ENCODE measurements at regions not wholly inside any gene's neighbourhood (a gene's known extent, or its start where the extent isn't known, plus 50 kb on each side); places are given as distances from the start of the nearest gene placed in this dataset.
"Not testable (repeated sequence)": the region's sequence is repeated elsewhere in the genome, so short reads cannot be mapped to it uniquely, and the experiment has no call there.

- no peak for DNase-seq
Measured at GRCh38 chr7:156590212-156590611, 50.4 kb upstream of the RNF32 start.

GRCh38 chr7:156589808-156590207 lies 50.8 kb upstream of the RNF32 start:
- DNase-seq = no peak

- DNase-seq = no peak
Measured at GRCh38 chr7:156585926-156586325, 54.6 kb upstream of the RNF32 start.

DNA sequence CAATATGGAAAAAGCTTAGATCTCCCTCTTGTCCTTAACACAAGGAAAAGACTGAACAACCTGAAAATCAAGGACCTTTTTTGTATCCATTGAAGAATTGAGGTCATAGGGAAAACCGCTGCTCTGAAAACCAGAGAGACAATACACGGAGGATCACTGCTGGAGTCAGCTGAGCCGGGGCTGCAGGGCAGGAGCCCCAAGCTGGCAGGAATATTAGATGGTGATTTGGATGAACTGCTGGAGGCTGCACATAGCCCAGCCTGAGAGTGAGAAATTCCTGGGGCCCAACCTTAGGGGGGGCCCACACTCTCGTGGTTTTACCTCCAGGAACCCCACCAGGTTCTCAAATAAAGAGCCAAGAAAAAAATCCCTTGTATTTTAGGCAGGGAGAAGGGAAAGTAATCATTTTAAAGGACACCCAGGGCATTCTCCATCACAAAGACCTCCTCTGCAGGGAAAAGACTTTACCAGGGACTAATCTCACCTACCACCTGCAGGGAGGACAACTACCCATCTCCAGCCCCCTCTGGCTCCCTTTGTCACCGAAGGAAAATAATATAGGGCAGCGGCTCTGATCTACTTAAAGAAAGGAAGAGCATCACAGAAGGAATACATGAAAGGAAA lies 55.4 kb upstream of the RNF32 start:
- no peak for DNase-seq

DNA sequence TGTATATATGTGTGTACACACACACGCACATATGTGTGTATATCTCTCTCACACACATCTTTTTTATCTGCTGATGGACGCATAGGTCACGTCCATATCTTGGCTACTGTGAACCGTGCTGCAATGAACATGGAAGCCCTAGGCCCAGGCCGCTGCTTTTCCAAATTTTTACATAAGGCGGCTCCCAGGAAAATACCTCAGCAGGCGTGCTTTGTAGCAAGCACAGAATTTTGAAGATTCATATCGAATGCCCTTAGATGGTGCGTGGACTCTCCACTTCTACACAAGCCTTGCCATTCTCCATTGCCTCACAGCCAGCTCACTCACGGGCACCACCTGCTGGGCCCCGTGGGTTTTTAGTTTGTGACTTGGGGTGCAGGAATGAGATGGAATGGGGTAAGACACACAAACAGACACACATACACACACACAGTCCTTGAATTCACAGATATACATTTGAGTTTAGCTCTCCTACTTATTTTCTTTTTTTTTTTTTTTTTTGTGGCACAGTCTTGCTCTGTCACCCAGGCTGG lies 57.9 kb upstream of the RNF32 start:
- DNase-seq = no peak

GRCh38 chr7:156580036-156580435 lies 60.5 kb upstream of the RNF32 start:
- DNase-seq = no peak

DNA sequence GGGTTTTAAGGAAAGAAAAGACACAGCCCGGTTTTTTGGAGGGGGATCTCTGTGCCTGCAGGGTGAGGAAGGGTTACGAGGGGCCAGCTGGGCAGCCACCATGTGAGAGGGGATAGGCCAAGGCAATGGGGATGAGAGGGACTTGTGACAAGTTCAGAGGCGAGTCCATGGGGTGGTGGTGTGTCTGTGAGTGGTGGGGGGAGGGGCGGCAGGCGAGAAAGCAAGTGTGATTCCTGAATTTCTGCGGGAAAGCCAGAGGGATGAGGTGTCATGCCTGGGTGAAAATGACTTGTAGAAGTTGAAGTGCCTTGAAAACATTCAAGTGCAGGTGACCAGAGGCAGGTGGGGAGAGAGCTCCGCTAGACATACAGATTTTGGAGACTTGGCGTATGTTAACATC lies 61.0 kb upstream of the RNF32 start:
- no peak for DNase-seq

GRCh38 chr7:156578978-156579430 lies 61.6 kb upstream of the RNF32 start:
- DNase-seq = no peak

DNA sequence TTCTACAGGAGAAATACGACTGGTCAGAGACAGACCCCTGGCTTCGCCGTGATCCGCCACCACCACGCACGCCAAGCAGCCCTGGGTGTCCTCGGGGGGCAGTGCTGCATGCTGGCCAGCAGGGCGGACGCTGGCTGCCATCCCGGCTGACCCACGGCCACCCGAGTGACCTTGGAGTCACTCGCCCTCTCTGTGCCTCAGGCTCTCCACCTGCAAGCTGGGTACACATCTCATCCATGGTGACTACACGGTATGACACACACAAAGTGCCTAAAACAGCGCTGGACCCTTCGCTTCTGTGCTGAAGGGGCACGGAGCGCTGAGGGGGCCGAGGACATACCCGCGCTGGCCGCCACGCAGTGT lies 62.0 kb upstream of the RNF32 start:
- no peak for DNase-seq

DNA sequence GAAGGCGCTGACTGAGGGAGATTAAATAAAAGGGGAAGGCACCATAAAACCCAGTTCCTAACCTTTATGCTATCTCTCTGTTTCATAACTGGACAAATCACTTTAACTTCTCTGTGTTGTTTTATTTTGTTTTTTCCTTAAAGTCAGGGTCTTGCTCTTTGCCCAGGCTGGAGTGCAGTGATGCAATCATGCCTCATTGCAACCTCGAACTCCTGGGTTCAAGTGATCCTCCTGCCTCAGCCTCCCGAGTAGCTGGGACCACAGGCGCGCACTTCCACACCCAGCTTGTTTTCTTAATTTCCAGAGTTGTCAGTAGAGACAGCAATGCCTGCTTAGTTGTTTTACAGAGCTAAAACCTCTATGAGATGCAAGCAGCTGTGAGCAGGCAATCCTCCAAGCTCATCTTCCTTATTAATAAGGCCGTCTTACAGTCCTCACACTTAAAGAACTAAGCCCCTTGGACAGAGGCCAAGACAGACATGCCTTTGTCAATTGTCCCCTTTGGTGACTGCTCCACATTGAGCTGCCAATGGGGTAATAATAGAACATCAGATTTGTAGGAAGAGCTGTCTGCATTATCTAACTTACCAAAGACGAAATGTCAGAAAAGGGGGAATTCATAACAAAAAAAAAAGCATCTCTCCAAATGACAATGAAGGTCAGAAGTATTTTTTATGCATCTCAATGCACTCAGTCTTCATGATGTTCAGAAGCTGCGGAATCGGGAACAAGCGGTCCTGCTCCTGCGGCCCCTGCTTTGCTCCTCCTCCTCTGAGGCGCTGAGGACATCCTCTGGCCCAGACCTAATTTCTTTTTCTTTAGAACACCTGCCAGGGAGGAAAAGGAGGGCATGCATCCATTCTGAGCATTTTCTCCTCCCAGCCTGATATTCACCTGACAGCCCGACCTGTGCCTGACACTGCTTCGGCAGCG lies 62.7 kb upstream of the RNF32 start:
- no peak for DNase-seq

DNA sequence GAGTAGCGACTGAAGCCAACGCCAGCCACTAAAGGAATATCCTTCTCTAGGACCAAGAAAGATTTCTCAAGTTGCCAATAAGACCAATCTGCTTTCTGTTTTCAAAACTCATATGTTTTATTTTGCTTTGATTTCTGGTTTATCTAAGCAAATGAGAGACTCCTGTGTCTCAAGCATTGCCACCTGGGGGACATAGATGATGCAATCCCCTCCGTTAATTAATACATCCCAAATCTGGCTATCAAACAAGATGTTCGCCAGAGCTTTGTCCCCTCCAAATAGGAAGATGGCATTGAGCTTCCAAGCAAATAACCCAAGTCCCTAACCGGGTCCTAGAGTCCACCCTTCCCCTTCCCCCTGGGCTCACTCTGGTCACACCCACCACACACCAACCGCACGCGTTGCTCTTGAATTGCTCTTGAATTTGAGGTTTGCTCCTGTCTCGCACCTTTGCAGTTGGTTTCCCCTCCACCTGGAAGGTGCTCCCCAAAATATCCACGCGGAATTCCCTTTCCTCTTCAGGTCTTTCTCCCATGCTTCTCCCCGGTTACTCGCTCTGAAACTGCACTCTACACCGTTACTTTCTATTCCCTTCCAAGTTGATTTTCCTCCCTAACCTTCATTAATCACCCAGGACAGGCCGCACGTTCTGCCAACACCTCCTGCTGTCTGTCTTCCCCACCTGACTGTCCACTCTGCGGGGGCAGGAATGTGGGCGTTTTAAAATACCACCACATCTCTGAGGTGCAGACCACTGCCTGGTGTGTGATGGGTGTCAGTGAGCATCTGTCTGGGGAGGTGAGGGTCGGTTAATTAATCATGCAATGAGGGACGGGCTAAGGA lies 64.1 kb upstream of the RNF32 start:
- DNase-seq = no peak

DNA sequence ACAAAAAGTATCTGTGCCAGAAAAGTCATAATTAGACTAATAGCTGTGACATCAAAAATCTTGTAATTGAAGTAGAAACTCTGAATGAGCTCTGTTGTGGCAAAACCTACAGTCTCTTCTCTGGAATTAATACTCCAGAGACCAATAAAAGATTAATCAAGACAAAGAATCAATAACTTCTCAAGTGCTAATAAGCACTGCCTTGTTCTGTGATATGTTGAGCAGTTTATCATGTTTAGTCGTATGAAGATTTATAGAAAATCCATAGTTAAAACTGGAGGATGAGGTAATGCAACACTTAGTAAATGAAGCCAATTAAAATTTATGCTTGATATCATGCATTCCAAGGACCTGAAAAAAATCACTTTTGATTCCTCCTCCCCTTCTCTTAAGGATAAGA lies 72.3 kb upstream of the RNF32 start:
- DNase-seq = no peak

DNA sequence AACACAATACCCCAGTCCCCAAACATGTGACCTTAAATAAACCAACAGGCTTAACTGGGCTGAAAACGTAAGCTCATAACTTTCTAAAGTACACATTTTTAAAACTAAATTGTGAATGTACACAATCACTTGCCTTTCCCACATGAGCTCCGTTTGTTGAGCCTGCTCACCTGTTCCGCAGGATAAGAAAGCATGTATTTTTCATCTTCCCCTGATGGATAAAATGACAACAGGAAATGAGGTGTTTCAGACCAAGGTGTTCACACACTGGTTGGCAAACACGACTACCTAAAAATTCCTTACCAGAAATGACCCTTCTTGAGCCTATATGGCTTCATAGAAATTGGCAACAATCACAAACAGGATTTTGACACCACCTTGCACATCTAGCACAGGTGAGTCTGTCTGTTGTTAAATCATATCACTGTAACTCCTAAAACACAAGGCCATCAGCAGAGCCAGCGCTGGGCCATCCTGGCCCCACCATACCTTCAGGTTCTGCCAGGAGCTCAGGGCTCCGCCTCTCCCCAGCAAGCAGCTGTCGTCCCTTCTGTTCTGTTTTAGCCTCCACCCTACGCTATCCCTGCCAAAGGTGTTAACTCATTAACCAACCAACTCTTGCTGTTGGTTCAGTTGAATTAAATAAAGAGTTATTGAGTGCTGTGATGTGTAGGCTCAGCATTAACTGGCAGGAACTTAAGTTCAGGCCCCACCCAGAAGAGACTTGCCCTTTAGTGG lies 73.6 kb upstream of the RNF32 start:
- DNase-seq = no peak

GRCh38 chr7:156565002-156565401 lies 75.6 kb upstream of the RNF32 start:
- DNase-seq = not testable (repeated sequence)

- DNase-seq = no peak
Measured at GRCh38 chr7:156560696-156561095, 79.9 kb upstream of the RNF32 start.

- no peak for DNase-seq
Measured at GRCh38 chr7:156560075-156560474, 80.5 kb upstream of the RNF32 start.

GRCh38 chr7:156559001-156559400 lies 81.6 kb upstream of the RNF32 start:
- no peak for DNase-seq

DNA sequence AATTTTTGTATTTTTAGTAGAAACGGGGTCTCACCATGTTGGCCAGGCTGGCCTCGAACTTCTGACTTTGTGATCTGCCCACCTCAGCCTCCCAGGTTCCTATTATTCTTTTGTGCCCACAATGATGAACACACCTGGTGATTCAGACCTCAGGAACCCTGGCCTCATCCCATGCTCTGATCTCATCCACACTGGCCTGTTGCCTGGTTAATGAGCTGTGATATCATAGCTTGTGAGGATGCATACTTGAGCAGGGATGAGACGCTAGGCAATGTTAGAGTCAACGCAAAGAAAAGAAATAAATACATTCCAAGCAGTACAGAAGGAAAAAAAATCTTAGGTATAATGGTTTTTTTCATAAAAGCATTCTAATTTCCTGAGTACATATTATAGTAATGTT lies 82.4 kb upstream of the RNF32 start:
- no peak for DNase-seq

- no peak for DNase-seq
Measured at GRCh38 chr7:156556083-156556482, 84.5 kb upstream of the RNF32 start.

- no peak for DNase-seq
Measured at GRCh38 chr7:156554488-156554887, 86.1 kb upstream of the RNF32 start.

- DNase-seq = no peak
Measured at GRCh38 chr7:156549636-156550035, 90.9 kb upstream of the RNF32 start.

DNA sequence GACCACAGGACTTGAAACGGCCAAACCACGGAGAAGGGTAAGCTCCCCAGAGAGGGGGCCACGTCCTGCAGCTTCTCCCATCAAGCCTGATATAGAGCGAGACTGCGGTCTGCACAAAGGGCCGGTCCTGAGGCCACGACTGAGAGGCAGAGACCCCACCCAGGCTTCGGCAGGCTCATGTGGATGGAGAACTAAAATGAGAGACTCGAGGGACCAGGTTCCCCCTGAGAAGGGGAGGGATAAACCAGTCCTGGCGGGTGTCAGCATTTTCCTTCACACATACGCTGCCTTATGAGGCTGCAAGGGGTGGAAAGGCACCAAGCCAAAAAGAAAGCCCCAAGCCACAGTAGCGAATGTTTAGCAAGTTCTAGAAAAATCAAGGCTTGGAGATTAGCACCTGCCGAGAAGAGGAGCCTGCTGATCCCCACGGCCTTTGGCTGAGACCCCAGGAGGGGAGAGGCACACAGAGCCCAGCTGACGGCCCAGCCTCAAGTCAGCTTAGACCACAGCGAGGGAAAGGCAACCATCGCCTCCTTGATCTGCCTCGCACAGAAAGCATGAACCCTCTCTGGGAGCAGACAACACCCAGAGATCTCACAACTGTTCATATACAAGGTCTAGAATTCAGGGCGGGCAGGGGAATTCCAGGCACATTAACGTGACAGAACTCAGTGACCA lies 92.6 kb upstream of the RNF32 start:
- no peak for DNase-seq

Measured in stimulated activated CD4-positive, alpha-beta T cell treated with anti-CD3 and anti-CD28 coated beads, Interleukin-15, amount 100 ng/mL, for 24 hours (primary cell).